Suprapubic skin (tissue), 4 donors: ENCODE measurements at regions not wholly inside any gene's neighbourhood (a gene's known extent, or its start where the extent isn't known, plus 50 kb on each side); places are given as distances from the start of the nearest gene placed in this dataset.

Experiments
- DNase-seq, 2 donors: peaks; one replicate each; pipeline ENCODE4 v3.0.0-alpha.2; 2019; ENCODE audit warnings: low spot score in 2 of 2
- H3K27ac ChIP-seq: fragments of 200-600 bp; sonication (generic); one replicate; pipeline ENCODE4 v1.5.1; 2019
- H3K27me3 ChIP-seq: fragments of 200-600 bp; sonication (generic); one replicate; pipeline ENCODE4 v1.5.1; 2019
- H3K36me3 ChIP-seq: fragments of 200-600 bp; sonication (generic); one replicate; pipeline ENCODE4 v1.5.1; 2019
- H3K4me1 ChIP-seq: fragments of 200-600 bp; sonication (generic); one replicate; pipeline ENCODE4 v1.5.1; 2019
- H3K4me3 ChIP-seq: fragments of 200-600 bp; sonication (generic); one replicate; pipeline ENCODE4 v1.5.1; 2019; ENCODE audit warnings: mild to moderate bottlenecking
- H3K9me3 ChIP-seq: fragments of 200-600 bp; sonication (generic); one replicate; pipeline ENCODE4 v1.5.1; 2019
- EP300 ChIP-seq: sonication (generic); formaldehyde crosslinking; IDR thresholded peaks from one replicate; pipeline ENCODE4 v1.6.1; 2017; ENCODE audit warnings: antibody characterized with exemption
- POLR2A ChIP-seq, 2 donors: fragments of 450-650 bp; IDR thresholded peaks; one replicate each; pipeline ENCODE4 v1.6.1; 2017; ENCODE audit warnings: antibody characterized with exemption in 2 of 2, mild to moderate bottlenecking in 2 of 2, moderate library complexity in 2 of 2
- POLR2AphosphoS5 ChIP-seq, 3 donors: sonication (generic); formaldehyde crosslinking; IDR thresholded peaks; one replicate each; pipeline ENCODE4 v1.6.1; 2017; ENCODE audit warnings: antibody characterized with exemption in 3 of 3
- WGBS: methylation state at CpG from one replicate; pipeline ENCODE4 v1.1.5; 2018; 5-methylcytosine and 5-hydroxymethylcytosine counted together
- TF ChIP-seq, protein P1 (sequence below), 2 donors: fragments of 200-600 bp in 1 of 2; fragments of 450-650 bp in 1 of 2; sonication (generic) in 1 of 2; IDR thresholded peaks; one replicate each; pipeline ENCODE4 v1.5.1; 2016 to 2019; ENCODE audit warnings: antibody characterized with exemption in 2 of 2, mild to moderate bottlenecking in 1 of 2, moderate library complexity in 1 of 2

DNA sequence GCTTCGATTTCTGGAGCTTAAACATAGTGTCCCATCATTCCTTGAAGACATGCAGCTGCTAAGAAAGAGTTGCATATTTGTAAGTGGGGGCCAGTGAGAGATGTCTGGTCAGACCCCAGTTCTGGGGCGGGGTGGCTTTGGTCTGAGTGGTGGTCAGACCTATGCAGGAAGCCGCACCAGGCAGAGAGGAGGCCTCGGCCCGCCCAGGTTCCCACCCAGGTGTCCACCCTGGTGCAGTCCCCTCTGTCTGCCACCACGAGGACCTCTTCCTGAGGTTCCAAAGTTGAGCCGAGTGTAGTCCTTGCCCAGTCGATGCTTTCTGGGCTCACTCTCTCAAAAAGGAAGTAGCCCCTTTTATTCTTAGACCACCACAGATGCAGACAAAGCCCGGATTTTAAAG is 122.6 kb upstream of the DLG1 start:
- Histone ChIP-seq H3K4me3 (no peak overlapping the region), H3K36me3 (no peaks in the 10 kb centered on the region), H3K4me1 (peaks cover 4% of the 10 kb centered on the region), H3K27me3 (no peaks in the 10 kb centered on the region), H3K27ac (no peak overlapping the region), H3K9me3 (no peaks in the 10 kb centered on the region)
- WGBS: 91% methylated on average over 9 of the region's 9 CpGs
- TF ChIP-seq, protein P1, sequence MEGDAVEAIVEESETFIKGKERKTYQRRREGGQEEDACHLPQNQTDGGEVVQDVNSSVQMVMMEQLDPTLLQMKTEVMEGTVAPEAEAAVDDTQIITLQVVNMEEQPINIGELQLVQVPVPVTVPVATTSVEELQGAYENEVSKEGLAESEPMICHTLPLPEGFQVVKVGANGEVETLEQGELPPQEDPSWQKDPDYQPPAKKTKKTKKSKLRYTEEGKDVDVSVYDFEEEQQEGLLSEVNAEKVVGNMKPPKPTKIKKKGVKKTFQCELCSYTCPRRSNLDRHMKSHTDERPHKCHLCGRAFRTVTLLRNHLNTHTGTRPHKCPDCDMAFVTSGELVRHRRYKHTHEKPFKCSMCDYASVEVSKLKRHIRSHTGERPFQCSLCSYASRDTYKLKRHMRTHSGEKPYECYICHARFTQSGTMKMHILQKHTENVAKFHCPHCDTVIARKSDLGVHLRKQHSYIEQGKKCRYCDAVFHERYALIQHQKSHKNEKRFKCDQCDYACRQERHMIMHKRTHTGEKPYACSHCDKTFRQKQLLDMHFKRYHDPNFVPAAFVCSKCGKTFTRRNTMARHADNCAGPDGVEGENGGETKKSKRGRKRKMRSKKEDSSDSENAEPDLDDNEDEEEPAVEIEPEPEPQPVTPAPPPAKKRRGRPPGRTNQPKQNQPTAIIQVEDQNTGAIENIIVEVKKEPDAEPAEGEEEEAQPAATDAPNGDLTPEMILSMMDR (IDR thresholded peaks at IDR 0.05): no peak
- TF ChIP-seq POLR2AphosphoS5 (IDR thresholded peaks at IDR 0.05) (no peak), EP300 (no peak), POLR2A (IDR thresholded peaks at IDR 0.05) (no peak)
- DNase-seq: peak in 1 of 2 donors; percentile 66

DNA sequence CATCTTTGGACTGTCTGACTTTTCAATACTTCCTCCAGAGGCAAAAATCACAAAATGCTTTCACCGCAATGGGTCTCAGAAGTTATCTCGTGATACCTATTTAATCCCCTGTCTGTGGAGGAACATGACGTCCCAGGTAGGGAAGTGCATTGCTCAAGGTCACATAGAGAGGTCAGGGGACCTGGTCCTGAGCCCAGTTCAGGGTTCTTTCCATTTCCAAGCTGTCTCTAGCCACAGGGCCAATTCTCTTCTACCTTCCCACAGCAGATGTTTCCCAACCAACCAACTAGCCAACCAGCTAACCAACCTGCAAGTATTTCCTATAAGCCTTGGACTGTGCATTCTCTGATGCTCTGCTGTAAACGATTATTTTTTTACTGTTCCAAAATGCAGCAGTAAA is 122.2 kb upstream of the DLG1 start:
- Histone ChIP-seq H3K9me3 (no peaks in the 10 kb centered on the region), H3K27me3 (no peaks in the 10 kb centered on the region), H3K36me3 (no peaks in the 10 kb centered on the region), H3K4me3 (no peak overlapping the region), H3K27ac (no peak overlapping the region), H3K4me1 (peaks cover 4% of the 10 kb centered on the region)
- TF ChIP-seq POLR2AphosphoS5 (IDR thresholded peaks at IDR 0.05) (no peak), EP300 (no peak), POLR2A (IDR thresholded peaks at IDR 0.05) (no peak)
- TF ChIP-seq, protein P1 (IDR thresholded peaks at IDR 0.05): no peak
- DNase-seq: no peak
- WGBS: 90% methylated on average over 4 of the region's 4 CpGs

DNA sequence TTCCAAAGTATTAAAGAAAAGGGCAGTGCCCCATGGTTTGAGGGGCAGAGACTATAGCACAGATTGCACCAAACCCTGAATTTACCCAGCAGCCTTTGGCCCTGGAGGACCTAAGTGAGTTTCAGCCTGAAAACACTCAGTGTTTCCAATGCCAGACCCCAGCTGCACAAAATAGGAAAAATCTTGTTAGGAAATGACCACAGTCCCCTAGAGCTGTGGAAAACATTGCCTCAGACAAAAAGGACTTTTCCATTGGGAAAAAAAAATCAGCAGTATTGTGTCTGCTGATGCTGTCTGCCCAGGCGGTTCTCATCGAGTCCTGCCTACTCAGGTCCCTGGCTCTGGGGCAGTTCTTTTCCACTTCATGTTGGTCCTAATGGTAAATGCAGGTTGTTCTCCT is 121.7 kb upstream of the DLG1 start:
- peak in 1 of 2 donors; percentile 49 for DNase-seq
- no peak overlapping the region for H3K4me3 ChIP-seq
- H3K4me1 ChIP-seq: peaks cover 4% of the 10 kb centered on the region
- 70% methylated on average over 2 of the region's 2 CpGs for WGBS
- no peaks in the 10 kb centered on the region for H3K36me3 ChIP-seq
- TF ChIP-seq, protein P1 (IDR thresholded peaks at IDR 0.05): no peak
- TF ChIP-seq POLR2A (IDR thresholded peaks at IDR 0.05): no peak
- TF ChIP-seq POLR2AphosphoS5 (IDR thresholded peaks at IDR 0.05): no peak
- TF ChIP-seq EP300: no peak
- no peaks in the 10 kb centered on the region for H3K27me3 ChIP-seq
- no peaks in the 10 kb centered on the region for H3K9me3 ChIP-seq
- H3K27ac ChIP-seq: no peak overlapping the region

DNA sequence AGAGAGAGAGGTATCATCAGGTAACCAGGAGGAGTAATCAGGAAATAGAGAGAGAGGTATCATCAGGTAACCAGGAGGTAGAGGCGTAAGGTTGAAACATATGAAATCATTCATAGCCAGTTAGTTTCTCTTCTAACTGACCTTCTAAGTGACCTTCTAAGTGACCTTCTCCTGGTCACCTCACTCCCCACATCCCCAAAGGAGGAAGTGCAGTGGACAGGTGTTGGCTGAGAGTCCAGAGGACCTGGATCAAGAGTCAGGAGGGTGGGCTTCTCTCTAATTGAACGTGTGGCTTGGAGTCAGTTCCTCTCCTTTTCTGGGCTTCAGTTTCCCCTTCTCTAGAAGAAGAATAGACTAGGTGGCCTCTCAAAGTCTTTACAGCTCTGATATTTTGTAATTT is 121.3 kb upstream of the DLG1 start:
- DNase-seq: no peak
- no peaks in the 10 kb centered on the region for H3K27me3 ChIP-seq
- no peaks in the 10 kb centered on the region for H3K36me3 ChIP-seq
- TF ChIP-seq, protein P1 (IDR thresholded peaks at IDR 0.05): no peak
- TF ChIP-seq POLR2AphosphoS5 (IDR thresholded peaks at IDR 0.05) (no peak), EP300 (no peak), POLR2A (IDR thresholded peaks at IDR 0.05) (no peak)
- no peak overlapping the region for H3K27ac ChIP-seq
- H3K9me3 ChIP-seq: no peaks in the 10 kb centered on the region
- 78% methylated on average over 2 of the region's 2 CpGs for WGBS
- H3K4me1 ChIP-seq: peaks cover 4% of the 10 kb centered on the region
- no peak overlapping the region for H3K4me3 ChIP-seq

DNA sequence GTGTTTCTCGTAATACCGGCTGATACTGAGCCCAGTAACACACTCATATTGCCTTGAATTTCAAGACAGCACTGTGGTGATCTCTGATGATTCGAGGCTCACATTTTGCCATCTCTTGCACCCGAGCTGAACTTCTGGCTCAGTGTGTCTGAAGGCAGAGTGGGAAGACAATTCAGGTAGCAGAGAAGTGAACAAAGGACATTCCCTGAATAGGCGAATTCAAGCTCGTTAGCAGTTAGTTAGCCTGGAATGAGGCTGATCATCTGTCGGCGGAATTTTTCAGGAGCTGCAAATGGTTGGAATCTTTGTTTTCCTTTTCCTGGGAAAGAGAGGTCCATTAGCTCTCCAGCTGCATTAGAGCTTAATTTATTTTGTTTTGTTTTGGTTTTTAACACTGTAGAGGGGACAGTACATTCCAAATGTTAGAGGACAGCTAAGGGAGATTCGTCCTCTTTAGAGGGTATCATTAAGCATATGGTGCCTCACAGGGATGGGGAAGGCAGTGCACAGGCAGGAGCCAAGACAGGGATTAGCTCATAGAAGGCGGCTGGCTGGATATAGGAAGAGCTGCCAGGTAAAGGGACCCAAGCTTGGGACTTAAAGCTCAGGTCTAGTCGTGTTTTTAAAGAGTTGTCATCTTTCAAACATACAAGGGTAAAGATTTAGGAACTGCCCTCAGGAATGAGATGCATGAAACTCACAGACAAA is 119.7 kb upstream of the DLG1 start:
- H3K27me3 ChIP-seq: no peaks in the 10 kb centered on the region
- peaks cover 4% of the 10 kb centered on the region for H3K4me1 ChIP-seq
- no peaks in the 10 kb centered on the region for H3K9me3 ChIP-seq
- no peak for DNase-seq
- H3K4me3 ChIP-seq: no peak overlapping the region
- no peak for TF ChIP-seq POLR2AphosphoS5 (IDR thresholded peaks at IDR 0.05)
- TF ChIP-seq, protein P1 (IDR thresholded peaks at IDR 0.05): no peak
- TF ChIP-seq POLR2A (IDR thresholded peaks at IDR 0.05): no peak
- no peak for TF ChIP-seq EP300
- WGBS: 74% methylated on average over 11 of the region's 11 CpGs
- no peaks in the 10 kb centered on the region for H3K36me3 ChIP-seq
- no peak overlapping the region for H3K27ac ChIP-seq
